ENCODE measurements at regions not wholly inside any gene's neighbourhood (a gene's known extent, or its start where the extent isn't known, plus 50 kb on each side); places are given as distances from the start of the nearest gene placed in this dataset.

GRCh38 chr21:19695796-19696195 is 1292.2 kb upstream of the TMPRSS15 start:
- TF ChIP-seq CTCF (IDR thresholded peaks at IDR 0.05), result no peak
- no peak for TF ChIP-seq POLR2A (IDR thresholded peaks at IDR 0.05)
- no peak for TF ChIP-seq POLR2AphosphoS5 (IDR thresholded peaks at IDR 0.05)
